NB4 (cell line): ENCODE measurements at regions not wholly inside any gene's neighbourhood (a gene's known extent, or its start where the extent isn't known, plus 50 kb on each side); places are given as distances from the start of the nearest gene placed in this dataset.

Experiments used
- CTCF ChIP-seq: IDR thresholded peaks from one replicate; pipeline ENCODE4 v1.5.1; 2012; ENCODE audit warnings: low read depth, low read length
- MAX ChIP-seq: IDR thresholded peaks from 2 replicates; pipeline ENCODE4 v1.6.1; 2011; ENCODE audit warnings: low read depth, low read length
- MYC ChIP-seq: IDR thresholded peaks from 2 replicates; pipeline ENCODE4 v1.6.1; 2011; ENCODE audit warnings: low read depth, low read length
- POLR2A ChIP-seq: IDR thresholded peaks from 2 replicates; pipeline ENCODE4 v1.6.1; 2011; ENCODE audit warnings: mild to moderate bottlenecking; ENCODE audit not compliant: insufficient read length; ENCODE audit errors: extremely low read depth

- no peak for TF ChIP-seq CTCF
- TF ChIP-seq POLR2A, result no peak
- TF ChIP-seq MAX, result no peak
- no peak for TF ChIP-seq MYC
Observed at GRCh38 chr10:2427412-2427811, 639.9 kb upstream of the PFKP start.
